ENCODE measurements at regions not wholly inside any gene's neighbourhood (a gene's known extent, or its start where the extent isn't known, plus 50 kb on each side); places are given as distances from the start of the nearest gene placed in this dataset.

DNA sequence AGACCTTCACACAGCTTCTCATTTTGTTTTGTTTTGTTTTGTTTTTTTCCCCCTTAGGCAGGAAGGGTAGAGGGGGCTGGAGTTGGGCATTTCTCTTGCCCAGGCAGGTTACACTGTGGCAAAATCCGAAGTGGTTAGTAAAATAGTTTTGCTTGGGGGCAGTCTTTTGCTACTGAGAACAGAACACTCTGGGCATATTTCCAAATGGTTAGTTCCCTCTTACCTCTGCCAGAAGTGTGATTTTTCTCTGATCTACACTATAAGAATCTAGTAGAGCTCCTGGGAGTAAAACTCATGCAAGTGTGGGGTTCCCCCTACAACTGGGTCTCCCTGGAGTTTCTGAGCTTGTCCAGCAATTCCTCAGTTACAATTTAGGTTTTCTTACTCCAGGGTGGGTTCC, 61.7 kb downstream of the NPS start:
- dilution Hi-C loops (cut with MboI; ENCODE audit: extremely low pct_ligation_motif_present, low sequenced_read_pairs), result no loop called here
- Histone ChIP-seq H4K20me1 (ENCODE audit: control insufficient read depth, extremely low read depth, insufficient read depth, low read length) (no peaks in the 10 kb centered on the region), H3K36me3 (ENCODE audit: control insufficient read depth in 2 of 2, extremely low read depth in 1 of 2, insufficient read depth in 2 of 2, low read length in 2 of 2) (no peaks in the 10 kb centered on the region), H3K4me1 (ENCODE audit: control insufficient read depth, extremely low read depth, insufficient read depth, low read length) (no peaks in the 10 kb centered on the region), H3K9ac (ENCODE audit: control insufficient read depth, extremely low read depth, insufficient read depth, low read length) (no peak overlapping the region), H3K4me2 (ENCODE audit: control insufficient read depth, extremely low read depth, insufficient read depth, low read depth, low read length) (no peak overlapping the region), H3K9me1 (ENCODE audit: control insufficient read depth, extremely low read depth, insufficient read depth, low read length) (no peaks in the 10 kb centered on the region), H2AFZ (ENCODE audit: control insufficient read depth, low read length) (no peak overlapping the region), H3K4me3 (ENCODE audit: control insufficient read depth in 2 of 3, extremely low read depth in 1 of 3, insufficient read depth in 2 of 3, low read depth in 1 of 3, low read length in 3 of 3) (no peak overlapping the region), H3K9me3 (ENCODE audit: control insufficient read depth, low read depth, low read length) (no peaks in the 10 kb centered on the region), H3K79me2 (ENCODE audit: control insufficient read depth, insufficient read depth, low read length) (no peaks in the 10 kb centered on the region), H3K27me3 (ENCODE audit: control insufficient read depth, extremely low read depth, insufficient read depth, low read length) (no peaks in the 10 kb centered on the region), H3K27ac (ENCODE audit: control insufficient read depth, insufficient read depth, low read length) (no peak overlapping the region)
- DNase-seq (ENCODE audit: low read depth, low spot score) (no peak), FAIRE-seq (no peak)
- TF ChIP-seq EZH2 (IDR thresholded peaks at IDR 0.05; ENCODE audit: low read length), result no peak
- TF ChIP-seq, protein P1, sequence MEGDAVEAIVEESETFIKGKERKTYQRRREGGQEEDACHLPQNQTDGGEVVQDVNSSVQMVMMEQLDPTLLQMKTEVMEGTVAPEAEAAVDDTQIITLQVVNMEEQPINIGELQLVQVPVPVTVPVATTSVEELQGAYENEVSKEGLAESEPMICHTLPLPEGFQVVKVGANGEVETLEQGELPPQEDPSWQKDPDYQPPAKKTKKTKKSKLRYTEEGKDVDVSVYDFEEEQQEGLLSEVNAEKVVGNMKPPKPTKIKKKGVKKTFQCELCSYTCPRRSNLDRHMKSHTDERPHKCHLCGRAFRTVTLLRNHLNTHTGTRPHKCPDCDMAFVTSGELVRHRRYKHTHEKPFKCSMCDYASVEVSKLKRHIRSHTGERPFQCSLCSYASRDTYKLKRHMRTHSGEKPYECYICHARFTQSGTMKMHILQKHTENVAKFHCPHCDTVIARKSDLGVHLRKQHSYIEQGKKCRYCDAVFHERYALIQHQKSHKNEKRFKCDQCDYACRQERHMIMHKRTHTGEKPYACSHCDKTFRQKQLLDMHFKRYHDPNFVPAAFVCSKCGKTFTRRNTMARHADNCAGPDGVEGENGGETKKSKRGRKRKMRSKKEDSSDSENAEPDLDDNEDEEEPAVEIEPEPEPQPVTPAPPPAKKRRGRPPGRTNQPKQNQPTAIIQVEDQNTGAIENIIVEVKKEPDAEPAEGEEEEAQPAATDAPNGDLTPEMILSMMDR (optimal IDR thresholded peaks at IDR 0.05 in 1 of 3, IDR thresholded peaks at IDR 0.05 in 1 of 3, conservative IDR thresholded peaks at IDR 0.05 in 1 of 3; ENCODE audit: extremely low read depth in 1 of 3, insufficient read depth in 2 of 3, low read length in 3 of 3), result no peak

- H2AFZ ChIP-seq (ENCODE audit: control insufficient read depth, low read length), result no peak overlapping the region
- no peak overlapping the region for H3K4me2 ChIP-seq (ENCODE audit: control insufficient read depth, extremely low read depth, insufficient read depth, low read depth, low read length)
- no peak for TF ChIP-seq EZH2 (IDR thresholded peaks at IDR 0.05; ENCODE audit: low read length)
- TF ChIP-seq, protein P1 (optimal IDR thresholded peaks at IDR 0.05 in 1 of 3, IDR thresholded peaks at IDR 0.05 in 1 of 3, conservative IDR thresholded peaks at IDR 0.05 in 1 of 3; ENCODE audit: extremely low read depth in 1 of 3, insufficient read depth in 2 of 3, low read length in 3 of 3), result no peak
- FAIRE-seq (no peak), DNase-seq (ENCODE audit: low read depth, low spot score) (no peak)
- no peak overlapping the region for H3K27ac ChIP-seq (ENCODE audit: control insufficient read depth, insufficient read depth, low read length)
- H3K9me1 ChIP-seq (ENCODE audit: control insufficient read depth, extremely low read depth, insufficient read depth, low read length), result no peaks in the 10 kb centered on the region
- H3K79me2 ChIP-seq (ENCODE audit: control insufficient read depth, insufficient read depth, low read length), result no peaks in the 10 kb centered on the region
- H3K9me3 ChIP-seq (ENCODE audit: control insufficient read depth, low read depth, low read length), result no peaks in the 10 kb centered on the region
- H3K27me3 ChIP-seq (ENCODE audit: control insufficient read depth, extremely low read depth, insufficient read depth, low read length), result no peaks in the 10 kb centered on the region
- dilution Hi-C loops (cut with MboI; ENCODE audit: extremely low pct_ligation_motif_present, low sequenced_read_pairs), result no loop called here
- H3K36me3 ChIP-seq (ENCODE audit: control insufficient read depth in 2 of 2, extremely low read depth in 1 of 2, insufficient read depth in 2 of 2, low read length in 2 of 2), result no peaks in the 10 kb centered on the region
- no peaks in the 10 kb centered on the region for H4K20me1 ChIP-seq (ENCODE audit: control insufficient read depth, extremely low read depth, insufficient read depth, low read length)
- H3K4me1 ChIP-seq (ENCODE audit: control insufficient read depth, extremely low read depth, insufficient read depth, low read length), result no peaks in the 10 kb centered on the region
- no peak overlapping the region for H3K9ac ChIP-seq (ENCODE audit: control insufficient read depth, extremely low read depth, insufficient read depth, low read length)
- no peak overlapping the region for H3K4me3 ChIP-seq (ENCODE audit: control insufficient read depth in 2 of 3, extremely low read depth in 1 of 3, insufficient read depth in 2 of 3, low read depth in 1 of 3, low read length in 3 of 3)
These were observed 65.4 kb downstream of the NPS start for GRCh38 chr10:127614484-127615017.

Measured in keratinocyte (primary cell).